ENCODE measurements at regions not wholly inside any gene's neighbourhood (a gene's known extent, or its start where the extent isn't known, plus 50 kb on each side); places are given as distances from the start of the nearest gene placed in this dataset.
"Not testable (repeated sequence)": the region's sequence is repeated elsewhere in the genome, so short reads cannot be mapped to it uniquely, and the experiment has no call there.

GRCh38 chr5:85000671-85001070, 616.0 kb upstream of the EDIL3 start:
- Histone ChIP-seq H3K36me3 (no peaks in the 10 kb centered on the region), H3K9me3 (no peaks in the 10 kb centered on the region), H3K27me3 (no peaks in the 10 kb centered on the region), H3K4me1 (no peaks in the 10 kb centered on the region), H3K27ac (no peak overlapping the region), H3K4me3 (no peak overlapping the region)
- no peak for DNase-seq (ENCODE audit: low spot score in 2 of 2)
- TF ChIP-seq POLR2A (IDR thresholded peaks at IDR 0.05) (no peak), CTCF (IDR thresholded peaks at IDR 0.05) (no peak), POLR2AphosphoS5 (IDR thresholded peaks at IDR 0.05) (no peak)
- intact Hi-C loops (cut with DNase I; ENCODE audit: low total_unique reads) = no loop called here

- H3K4me3 ChIP-seq; DNase-seq (ENCODE audit: low spot score in 2 of 2); H3K9me3 ChIP-seq; H3K27ac ChIP-seq; H3K4me1 ChIP-seq; H3K27me3 ChIP-seq; H3K36me3 ChIP-seq; intact Hi-C loops (cut with DNase I; ENCODE audit: low total_unique reads): not testable (repeated sequence)
Measured at GRCh38 chr5:85002026-85002425, 617.3 kb upstream of the EDIL3 start.

GRCh38 chr5:85010014-85010562, 625.4 kb upstream of the EDIL3 start:
- Histone ChIP-seq H3K36me3 (no peaks in the 10 kb centered on the region), H3K4me1 (no peaks in the 10 kb centered on the region), H3K27ac (no peak overlapping the region), H3K27me3 (no peaks in the 10 kb centered on the region), H3K4me3 (no peak overlapping the region), H3K9me3 (no peaks in the 10 kb centered on the region)
- no peak for TF ChIP-seq POLR2A (IDR thresholded peaks at IDR 0.05)
- no peak for TF ChIP-seq CTCF (IDR thresholded peaks at IDR 0.05)
- DNase-seq (ENCODE audit: low spot score in 2 of 2) = no peak
- intact Hi-C loops (cut with DNase I; ENCODE audit: low total_unique reads) = no loop called here

GRCh38 chr5:85017261-85017660, 632.6 kb upstream of the EDIL3 start:
- Histone ChIP-seq H3K4me1 (no peaks in the 10 kb centered on the region), H3K27me3 (no peaks in the 10 kb centered on the region), H3K36me3 (no peaks in the 10 kb centered on the region), H3K9me3 (peaks cover 6% of the 10 kb centered on the region in 2 donors), H3K27ac (no peak overlapping the region), H3K4me3 (no peak overlapping the region)
- TF ChIP-seq POLR2AphosphoS5 (IDR thresholded peaks at IDR 0.05) = no peak
- no peak for TF ChIP-seq CTCF (IDR thresholded peaks at IDR 0.05)
- no peak for TF ChIP-seq POLR2A (IDR thresholded peaks at IDR 0.05)
- intact Hi-C loops (cut with DNase I; ENCODE audit: low total_unique reads) = no loop called here
- DNase-seq (ENCODE audit: low spot score in 2 of 2) = no peak

GRCh38 chr5:85030316-85031084, 645.8 kb upstream of the EDIL3 start:
- H3K27me3 ChIP-seq = no peaks in the 10 kb centered on the region
- H3K27ac ChIP-seq = no peak overlapping the region
- no peaks in the 10 kb centered on the region for H3K36me3 ChIP-seq
- no peak for TF ChIP-seq CTCF (IDR thresholded peaks at IDR 0.05)
- no peak for TF ChIP-seq POLR2AphosphoS5 (IDR thresholded peaks at IDR 0.05)
- TF ChIP-seq POLR2A (IDR thresholded peaks at IDR 0.05) = no peak
- H3K9me3 ChIP-seq = no peaks in the 10 kb centered on the region
- DNase-seq (ENCODE audit: low spot score in 2 of 2) = no peak
- intact Hi-C loops (cut with DNase I; ENCODE audit: low total_unique reads) = no loop called here
- H3K4me1 ChIP-seq = no peaks in the 10 kb centered on the region
- H3K4me3 ChIP-seq = no peak overlapping the region
